PFSK-1 (cell line): ENCODE measurements at regions not wholly inside any gene's neighbourhood (a gene's known extent, or its start where the extent isn't known, plus 50 kb on each side); places are given as distances from the start of the nearest gene placed in this dataset.

Experiments
- FOXP2 ChIP-seq: optimal IDR thresholded peaks from 2 replicates; pipeline ENCODE3; 2011; ENCODE audit warnings: borderline replicate concordance, control low read depth, inconsistent platforms; ENCODE audit not compliant: insufficient read depth; ENCODE audit errors: extremely low read length, extremely low read depth
- POLR2AphosphoS5 ChIP-seq: IDR thresholded peaks from 2 replicates; pipeline ENCODE4 v1.6.1; 2012; ENCODE audit warnings: low read depth, mild to moderate bottlenecking, control low read depth, low read length, moderate library complexity
- REST ChIP-seq, 2 experiments: IDR thresholded peaks; 2 replicates each; pipeline versions ENCODE4 v1.6.1 to v1.8.0; 2011 to 2012; ENCODE audit warnings: low read depth in 2 of 2, low read length in 2 of 2, control low read depth in 1 of 2, inconsistent platforms in 1 of 2, mild to moderate bottlenecking in 1 of 2, moderate library complexity in 1 of 2; ENCODE audit not compliant: insufficient read depth in 1 of 2
- SIN3A ChIP-seq: IDR thresholded peaks from 2 replicates; pipeline ENCODE4 v1.6.1; 2012; ENCODE audit warnings: mild to moderate bottlenecking, low read length, moderate library complexity, borderline replicate concordance; ENCODE audit not compliant: insufficient read depth
- TAF1 ChIP-seq: IDR thresholded peaks from 2 replicates; pipeline ENCODE4 v1.6.1; 2012; ENCODE audit warnings: low read length, control low read depth, borderline replicate concordance; ENCODE audit not compliant: insufficient read depth

GRCh38 chr22:48503035-48503625 is 1324.5 kb downstream of the BRD1 start:
- TF ChIP-seq POLR2AphosphoS5 (no peak), TAF1 (no peak), REST (IDR thresholded peaks at IDR 0.05; ENCODE audit: insufficient read depth in 1 of 2, low read depth in 2 of 2, low read length in 2 of 2) (no peak), SIN3A (no peak)

GRCh38 chr22:48501231-48501750 is 1326.4 kb downstream of the BRD1 start:
- TF ChIP-seq SIN3A (no peak), TAF1 (no peak), FOXP2 (no peak), REST (IDR thresholded peaks at IDR 0.05; ENCODE audit: insufficient read depth in 1 of 2, low read depth in 2 of 2, low read length in 2 of 2) (no peak)

- no peak for TF ChIP-seq TAF1
- TF ChIP-seq POLR2AphosphoS5, result no peak
- TF ChIP-seq SIN3A, result no peak
- TF ChIP-seq FOXP2, result no peak
- no peak for TF ChIP-seq REST (IDR thresholded peaks at IDR 0.05; ENCODE audit: insufficient read depth in 1 of 2, low read depth in 2 of 2, low read length in 2 of 2)
Measured at GRCh38 chr22:48500471-48501230, 1327.0 kb downstream of the BRD1 start.

GRCh38 chr22:48499456-48500425 is 1327.9 kb downstream of the BRD1 start:
- no peak for TF ChIP-seq POLR2AphosphoS5
- no peak for TF ChIP-seq REST (IDR thresholded peaks at IDR 0.05; ENCODE audit: insufficient read depth in 1 of 2, low read depth in 2 of 2, low read length in 2 of 2)
- no peak for TF ChIP-seq FOXP2
- no peak for TF ChIP-seq SIN3A
